ENCODE measurements at regions not wholly inside any gene's neighbourhood (a gene's known extent, or its start where the extent isn't known, plus 50 kb on each side); places are given as distances from the start of the nearest gene placed in this dataset.

- TF ChIP-seq CTCF (IDR thresholded peaks at IDR 0.05; ENCODE audit: extremely low read depth in 1 of 2, insufficient read depth in 1 of 2, low read depth in 1 of 2, low read length in 2 of 2) = no peak
- TF ChIP-seq POLR2A (IDR thresholded peaks at IDR 0.05; ENCODE audit: low read depth, low read length) = no peak
- TF ChIP-seq MAX (IDR thresholded peaks at IDR 0.05; ENCODE audit: insufficient read depth, insufficient read length) = no peak
- no peak for TF ChIP-seq MYC (IDR thresholded peaks at IDR 0.05; ENCODE audit: low read depth, low read length)
Measured at GRCh38 chr1:194990483-194990882, 1617.8 kb downstream of the KCNT2 start.
